VCaP (cell line): ENCODE measurements at regions not wholly inside any gene's neighbourhood (a gene's known extent, or its start where the extent isn't known, plus 50 kb on each side); places are given as distances from the start of the nearest gene placed in this dataset.

Experiments
- H3K27ac ChIP-seq: fragments of 450-650 bp; 2 replicates; pipeline ENCODE4 v1.5.1; 2017
- TF ChIP-seq, protein P1 (sequence below): fragments of 450-650 bp; conservative IDR thresholded peaks from 2 replicates; pipeline ENCODE4 v1.5.1; 2017; ENCODE audit warnings: mild to moderate bottlenecking, moderate library complexity

- no peak overlapping the region for H3K27ac ChIP-seq
- TF ChIP-seq, protein P1, sequence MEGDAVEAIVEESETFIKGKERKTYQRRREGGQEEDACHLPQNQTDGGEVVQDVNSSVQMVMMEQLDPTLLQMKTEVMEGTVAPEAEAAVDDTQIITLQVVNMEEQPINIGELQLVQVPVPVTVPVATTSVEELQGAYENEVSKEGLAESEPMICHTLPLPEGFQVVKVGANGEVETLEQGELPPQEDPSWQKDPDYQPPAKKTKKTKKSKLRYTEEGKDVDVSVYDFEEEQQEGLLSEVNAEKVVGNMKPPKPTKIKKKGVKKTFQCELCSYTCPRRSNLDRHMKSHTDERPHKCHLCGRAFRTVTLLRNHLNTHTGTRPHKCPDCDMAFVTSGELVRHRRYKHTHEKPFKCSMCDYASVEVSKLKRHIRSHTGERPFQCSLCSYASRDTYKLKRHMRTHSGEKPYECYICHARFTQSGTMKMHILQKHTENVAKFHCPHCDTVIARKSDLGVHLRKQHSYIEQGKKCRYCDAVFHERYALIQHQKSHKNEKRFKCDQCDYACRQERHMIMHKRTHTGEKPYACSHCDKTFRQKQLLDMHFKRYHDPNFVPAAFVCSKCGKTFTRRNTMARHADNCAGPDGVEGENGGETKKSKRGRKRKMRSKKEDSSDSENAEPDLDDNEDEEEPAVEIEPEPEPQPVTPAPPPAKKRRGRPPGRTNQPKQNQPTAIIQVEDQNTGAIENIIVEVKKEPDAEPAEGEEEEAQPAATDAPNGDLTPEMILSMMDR = no peak
These were observed 104.7 kb upstream of the TSPAN8 start for GRCh38 chr12:71262466-71262865.

DNA sequence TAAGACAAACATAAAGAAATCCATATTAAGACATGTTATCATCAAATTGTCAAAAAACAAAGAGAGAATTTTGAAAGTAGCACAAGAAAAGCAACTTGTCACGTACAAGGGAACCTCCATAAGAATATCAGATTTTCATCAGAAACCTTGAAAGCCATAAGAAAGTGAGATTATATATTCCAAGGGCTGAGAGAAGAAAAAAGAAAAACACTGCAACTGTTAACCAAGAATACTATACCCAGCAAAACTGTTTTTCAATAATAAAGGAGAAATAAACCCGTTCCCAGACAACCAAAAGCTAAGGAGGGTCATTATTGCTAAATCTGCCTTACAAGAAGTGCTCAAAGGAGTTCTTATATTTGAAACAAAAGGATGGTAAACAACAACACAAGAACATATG, 94.7 kb upstream of the TSPAN8 start:
- TF ChIP-seq, protein P1 = no peak
- H3K27ac ChIP-seq = no peak overlapping the region

DNA sequence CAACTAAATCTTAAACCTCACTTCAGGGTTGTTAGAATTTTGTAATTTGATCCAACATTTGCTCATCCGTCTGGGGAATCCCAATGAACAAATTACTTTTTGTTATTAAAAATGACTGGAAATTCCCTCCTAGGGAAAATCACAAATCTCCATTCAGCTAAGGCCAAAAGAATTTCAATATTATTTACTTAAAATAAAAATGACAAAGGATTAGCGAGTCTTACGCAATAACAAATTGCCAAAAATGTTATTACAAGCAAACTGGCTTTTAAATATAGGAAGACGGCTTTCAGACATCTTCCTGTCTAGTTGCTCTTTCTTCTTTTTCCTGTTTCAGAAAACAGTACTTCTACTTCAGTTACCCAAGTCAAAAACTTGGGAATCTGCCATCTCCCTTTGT, 92.4 kb upstream of the TSPAN8 start:
- H3K27ac ChIP-seq = no peak overlapping the region
- TF ChIP-seq, protein P1 = no peak

GRCh38 chr12:71243370-71243769, 85.6 kb upstream of the TSPAN8 start:
- TF ChIP-seq, protein P1 = no peak
- no peak overlapping the region for H3K27ac ChIP-seq

- H3K27ac ChIP-seq = no peak overlapping the region
- TF ChIP-seq, protein P1 = no peak
These were observed 84.7 kb upstream of the TSPAN8 start for GRCh38 chr12:71242511-71242910.

- TF ChIP-seq, protein P1 = no peak
- no peak overlapping the region for H3K27ac ChIP-seq
These were observed 83.1 kb upstream of the TSPAN8 start for GRCh38 chr12:71240946-71241345.

DNA sequence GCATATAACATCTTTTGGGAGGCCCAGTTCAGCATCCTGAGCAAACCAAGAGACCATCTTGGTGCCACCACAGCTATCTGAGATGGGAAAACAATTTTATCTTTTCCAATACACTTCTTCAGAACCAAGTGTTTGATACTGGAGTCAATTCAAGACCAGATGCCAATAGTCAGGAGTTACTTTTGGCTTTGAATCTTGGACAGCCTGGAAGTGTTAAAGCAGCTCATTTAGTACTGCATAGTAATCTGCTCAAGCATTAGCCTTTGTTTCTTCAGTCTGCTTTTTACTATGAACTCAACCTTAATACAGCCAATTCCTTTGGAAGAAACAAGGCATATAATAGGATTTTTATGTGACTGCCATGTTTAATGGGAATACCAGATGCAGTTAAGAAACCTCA, 81.9 kb upstream of the TSPAN8 start:
- no peak overlapping the region for H3K27ac ChIP-seq
- TF ChIP-seq, protein P1 = no peak

DNA sequence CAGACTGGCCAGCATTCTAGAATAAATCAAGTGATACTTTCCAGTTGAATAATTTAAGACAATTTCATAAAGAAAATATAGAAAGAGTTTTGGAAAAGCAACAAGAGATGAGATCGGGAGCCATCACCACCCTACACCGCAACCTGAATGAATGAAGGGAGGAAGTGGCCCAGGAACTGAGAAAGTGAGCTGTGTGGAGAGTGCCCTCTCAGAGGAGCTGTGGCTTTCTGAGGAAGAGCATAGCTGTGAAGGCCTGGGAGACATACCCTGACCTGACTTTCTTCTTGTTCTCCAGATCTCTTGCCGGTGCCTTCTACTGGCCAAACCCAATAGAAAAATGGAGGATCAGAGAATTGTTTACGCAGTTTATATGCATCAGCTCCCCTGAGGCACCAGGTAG, 79.3 kb upstream of the TSPAN8 start:
- TF ChIP-seq, protein P1 = no peak
- no peak overlapping the region for H3K27ac ChIP-seq
